ENCODE measurements at regions not wholly inside any gene's neighbourhood (a gene's known extent, or its start where the extent isn't known, plus 50 kb on each side); places are given as distances from the start of the nearest gene placed in this dataset.

- Histone ChIP-seq H2BK5ac (ENCODE audit: low read length) (no peak overlapping the region), H3K9me3 (replicated peaks in 1 of 2; ENCODE audit: control insufficient read depth in 2 of 2, insufficient read depth in 1 of 2, low read depth in 1 of 2, low read length in 2 of 2) (no peaks in the 10 kb centered on the region), H2AFZ (ENCODE audit: low read length) (no peak overlapping the region), H3K4ac (ENCODE audit: low read length) (no peak overlapping the region), H3K9ac (ENCODE audit: low read depth, low read length, poor library complexity) (no peak overlapping the region), H3K14ac (ENCODE audit: low read length) (no peak overlapping the region), H2BK12ac (ENCODE audit: low read length) (no peak overlapping the region), H3K36me3 (replicated peaks in 1 of 2; ENCODE audit: control insufficient read depth in 2 of 2, insufficient read depth in 2 of 2, low read length in 2 of 2) (no peaks in the 10 kb centered on the region), H4K91ac (ENCODE audit: low read depth, low read length, poor library complexity) (no peak overlapping the region), H2AK5ac (ENCODE audit: low read depth, low read length) (no peak overlapping the region), H3K4me3 (ENCODE audit: low read length in 2 of 2) (no peak overlapping the region), H3K4me1 (ENCODE audit: control insufficient read depth in 2 of 2, insufficient read depth in 1 of 2, low read depth in 1 of 2, low read length in 2 of 2) (no peaks in the 10 kb centered on the region), H3K27me3 (ENCODE audit: control insufficient read depth in 3 of 3, insufficient read depth in 3 of 3, low read depth in 1 of 3, low read length in 3 of 3) (no peaks in the 10 kb centered on the region), H3K79me1 (ENCODE audit: low read depth, low read length) (no peaks in the 10 kb centered on the region), H2BK15ac (ENCODE audit: low read length) (no peak overlapping the region), H3K27ac (replicated peaks; ENCODE audit: low read length) (no peak overlapping the region), H4K8ac (ENCODE audit: low read depth, low read length) (no peak overlapping the region), H3K23ac (ENCODE audit: low read depth, low read length, poor library complexity) (no peak overlapping the region), H3K4me2 (ENCODE audit: insufficient read depth, low read length, poor library complexity, severe bottlenecking) (no peak overlapping the region), H3K18ac (ENCODE audit: low read length) (no peak overlapping the region), H2BK120ac (ENCODE audit: low read depth, low read length) (no peak overlapping the region)
- WGBS, 2 donors (ENCODE audit: extremely low coverage in 2 of 2, insufficient read length in 2 of 2, insufficient replicate concordance in 1 of 2) = no CpG with 5 or more reads among the region's 2 CpGs
- no peak for DNase-seq (ENCODE audit: low spot score)
Measured at GRCh38 chr7:81527651-81528050, 242.2 kb downstream of the HGF start.

DNA sequence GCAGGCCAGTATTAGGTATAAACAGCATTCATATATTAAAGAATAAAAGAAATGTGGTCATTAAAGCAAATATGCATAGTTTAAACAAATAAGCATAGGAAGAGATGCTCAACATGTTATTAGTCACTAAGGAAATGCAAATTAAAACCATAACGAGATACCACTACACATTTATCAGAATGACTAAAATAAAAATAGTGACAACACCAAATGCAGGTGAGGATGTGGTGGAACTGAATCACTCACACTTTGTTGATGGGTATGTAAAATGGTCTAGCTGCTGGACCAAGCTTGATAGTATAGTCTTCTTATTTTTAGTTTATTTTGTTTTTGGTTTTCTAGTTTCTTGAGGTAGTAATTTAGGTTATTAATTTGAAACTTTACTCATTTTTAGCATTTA lies 242.9 kb downstream of the HGF start:
- Histone ChIP-seq H3K4me1 (ENCODE audit: control insufficient read depth in 2 of 2, insufficient read depth in 1 of 2, low read depth in 1 of 2, low read length in 2 of 2) (no peaks in the 10 kb centered on the region), H3K18ac (ENCODE audit: low read length) (no peak overlapping the region), H3K4me2 (ENCODE audit: insufficient read depth, low read length, poor library complexity, severe bottlenecking) (no peak overlapping the region), H3K4ac (ENCODE audit: low read length) (no peak overlapping the region), H2AK5ac (ENCODE audit: low read depth, low read length) (no peak overlapping the region), H4K8ac (ENCODE audit: low read depth, low read length) (no peak overlapping the region), H2BK12ac (ENCODE audit: low read length) (no peak overlapping the region), H3K9ac (ENCODE audit: low read depth, low read length, poor library complexity) (no peak overlapping the region), H2BK15ac (ENCODE audit: low read length) (no peak overlapping the region), H3K27me3 (ENCODE audit: control insufficient read depth in 3 of 3, insufficient read depth in 3 of 3, low read depth in 1 of 3, low read length in 3 of 3) (no peaks in the 10 kb centered on the region), H3K79me1 (ENCODE audit: low read depth, low read length) (no peaks in the 10 kb centered on the region), H3K4me3 (ENCODE audit: low read length in 2 of 2) (no peak overlapping the region), H3K14ac (ENCODE audit: low read length) (no peak overlapping the region), H3K36me3 (replicated peaks in 1 of 2; ENCODE audit: control insufficient read depth in 2 of 2, insufficient read depth in 2 of 2, low read length in 2 of 2) (no peaks in the 10 kb centered on the region), H3K23ac (ENCODE audit: low read depth, low read length, poor library complexity) (no peak overlapping the region), H2AFZ (ENCODE audit: low read length) (no peak overlapping the region), H4K91ac (ENCODE audit: low read depth, low read length, poor library complexity) (no peak overlapping the region), H3K27ac (replicated peaks; ENCODE audit: low read length) (no peak overlapping the region), H2BK5ac (ENCODE audit: low read length) (no peak overlapping the region), H3K9me3 (replicated peaks in 1 of 2; ENCODE audit: control insufficient read depth in 2 of 2, insufficient read depth in 1 of 2, low read depth in 1 of 2, low read length in 2 of 2) (no peaks in the 10 kb centered on the region), H2BK120ac (ENCODE audit: low read depth, low read length) (no peak overlapping the region)
- no peak for DNase-seq (ENCODE audit: low spot score)
- no CpG with 5 or more reads among the region's 1 CpG for WGBS, 2 donors (ENCODE audit: extremely low coverage in 2 of 2, insufficient read length in 2 of 2, insufficient replicate concordance in 1 of 2)

DNA sequence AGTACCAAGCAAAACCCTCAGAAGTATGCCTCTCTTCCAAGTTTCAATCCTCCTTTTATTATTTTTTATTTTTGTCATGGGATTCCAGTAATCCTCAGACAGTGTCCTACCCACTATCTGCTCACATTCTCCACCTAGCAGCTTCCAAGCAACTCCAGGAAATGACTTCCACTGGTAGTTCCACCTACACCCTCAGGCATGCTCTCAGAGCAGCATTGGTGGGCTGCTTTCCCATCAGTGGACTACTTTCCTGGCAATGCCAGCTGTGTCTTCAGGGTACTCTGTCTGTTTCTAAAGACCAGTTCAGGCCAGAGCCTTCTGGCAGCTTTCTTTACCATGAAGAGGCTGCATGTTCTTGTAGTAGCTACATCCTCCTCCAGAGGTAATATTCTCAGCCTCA lies 244.0 kb downstream of the HGF start:
- no peak overlapping the region for H3K4me3 ChIP-seq (ENCODE audit: low read length in 2 of 2)
- H3K4me1 ChIP-seq (ENCODE audit: control insufficient read depth in 2 of 2, insufficient read depth in 1 of 2, low read depth in 1 of 2, low read length in 2 of 2) = no peaks in the 10 kb centered on the region
- no peak overlapping the region for H4K91ac ChIP-seq (ENCODE audit: low read depth, low read length, poor library complexity)
- no peak overlapping the region for H4K8ac ChIP-seq (ENCODE audit: low read depth, low read length)
- H2BK120ac ChIP-seq (ENCODE audit: low read depth, low read length) = no peak overlapping the region
- no peaks in the 10 kb centered on the region for H3K9me3 ChIP-seq (replicated peaks in 1 of 2; ENCODE audit: control insufficient read depth in 2 of 2, insufficient read depth in 1 of 2, low read depth in 1 of 2, low read length in 2 of 2)
- H2BK15ac ChIP-seq (ENCODE audit: low read length) = no peak overlapping the region
- H3K18ac ChIP-seq (ENCODE audit: low read length) = peak overlapping the region; percentile 11
- no peaks in the 10 kb centered on the region for H3K79me1 ChIP-seq (ENCODE audit: low read depth, low read length)
- no peak overlapping the region for H2AK5ac ChIP-seq (ENCODE audit: low read depth, low read length)
- H2BK5ac ChIP-seq (ENCODE audit: low read length) = no peak overlapping the region
- peak overlapping the region; percentile 4 for H2AFZ ChIP-seq (ENCODE audit: low read length)
- H3K27me3 ChIP-seq (ENCODE audit: control insufficient read depth in 3 of 3, insufficient read depth in 3 of 3, low read depth in 1 of 3, low read length in 3 of 3) = no peaks in the 10 kb centered on the region
- no peak overlapping the region for H3K9ac ChIP-seq (ENCODE audit: low read depth, low read length, poor library complexity)
- no peak overlapping the region for H3K4me2 ChIP-seq (ENCODE audit: insufficient read depth, low read length, poor library complexity, severe bottlenecking)
- no peak overlapping the region for H3K4ac ChIP-seq (ENCODE audit: low read length)
- H2BK12ac ChIP-seq (ENCODE audit: low read length) = no peak overlapping the region
- H3K36me3 ChIP-seq (replicated peaks in 1 of 2; ENCODE audit: control insufficient read depth in 2 of 2, insufficient read depth in 2 of 2, low read length in 2 of 2) = no peaks in the 10 kb centered on the region
- H3K23ac ChIP-seq (ENCODE audit: low read depth, low read length, poor library complexity) = no peak overlapping the region
- no peak overlapping the region for H3K27ac ChIP-seq (replicated peaks; ENCODE audit: low read length)
- DNase-seq (ENCODE audit: low spot score) = no peak
- no peak overlapping the region for H3K14ac ChIP-seq (ENCODE audit: low read length)

DNA sequence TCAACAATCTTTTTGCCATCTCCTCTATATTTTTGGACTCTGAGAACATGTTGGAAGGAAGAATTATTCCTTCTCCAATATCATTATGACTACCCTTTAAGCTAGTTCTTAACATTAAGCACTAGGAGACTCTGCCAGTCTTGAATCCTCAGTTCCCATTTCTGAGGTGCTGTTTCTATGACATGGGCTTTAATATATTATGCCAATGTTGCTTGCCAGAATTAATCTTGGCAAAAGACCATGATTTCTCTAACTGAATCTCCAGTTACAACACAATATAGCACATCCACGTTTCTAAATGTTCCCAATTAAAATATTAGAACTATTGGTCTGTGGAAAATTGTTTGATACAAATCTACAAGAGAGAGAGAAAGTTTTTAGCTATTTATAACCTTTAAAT lies 250.0 kb downstream of the HGF start:
- Histone ChIP-seq H2AFZ (ENCODE audit: low read length) (no peak overlapping the region), H3K4me2 (ENCODE audit: insufficient read depth, low read length, poor library complexity, severe bottlenecking) (no peak overlapping the region), H3K4ac (ENCODE audit: low read length) (no peak overlapping the region), H3K27me3 (ENCODE audit: control insufficient read depth in 3 of 3, insufficient read depth in 3 of 3, low read depth in 1 of 3, low read length in 3 of 3) (no peaks in the 10 kb centered on the region), H3K9ac (ENCODE audit: low read depth, low read length, poor library complexity) (no peak overlapping the region), H3K4me3 (ENCODE audit: low read length in 2 of 2) (no peak overlapping the region), H3K14ac (ENCODE audit: low read length) (no peak overlapping the region), H4K8ac (ENCODE audit: low read depth, low read length) (no peak overlapping the region), H2BK5ac (ENCODE audit: low read length) (no peak overlapping the region), H3K27ac (replicated peaks; ENCODE audit: low read length) (no peak overlapping the region), H2BK15ac (ENCODE audit: low read length) (no peak overlapping the region), H3K18ac (ENCODE audit: low read length) (no peak overlapping the region), H3K9me3 (replicated peaks in 1 of 2; ENCODE audit: control insufficient read depth in 2 of 2, insufficient read depth in 1 of 2, low read depth in 1 of 2, low read length in 2 of 2) (no peaks in the 10 kb centered on the region), H4K91ac (ENCODE audit: low read depth, low read length, poor library complexity) (no peak overlapping the region), H2BK120ac (ENCODE audit: low read depth, low read length) (no peak overlapping the region), H2BK12ac (ENCODE audit: low read length) (no peak overlapping the region), H3K23ac (ENCODE audit: low read depth, low read length, poor library complexity) (no peak overlapping the region), H2AK5ac (ENCODE audit: low read depth, low read length) (no peak overlapping the region), H3K36me3 (replicated peaks in 1 of 2; ENCODE audit: control insufficient read depth in 2 of 2, insufficient read depth in 2 of 2, low read length in 2 of 2) (no peaks in the 10 kb centered on the region), H3K4me1 (ENCODE audit: control insufficient read depth in 2 of 2, insufficient read depth in 1 of 2, low read depth in 1 of 2, low read length in 2 of 2) (no peaks in the 10 kb centered on the region), H3K79me1 (ENCODE audit: low read depth, low read length) (no peaks in the 10 kb centered on the region)
- no CpG with 5 or more reads among the region's 1 CpG for WGBS, 2 donors (ENCODE audit: extremely low coverage in 2 of 2, insufficient read length in 2 of 2, insufficient replicate concordance in 1 of 2)
- DNase-seq (ENCODE audit: low spot score) = no peak

All from neuronal stem cell (in vitro differentiated cells).